Heart left ventricle (tissue), 13 donors: ENCODE measurements at regions not wholly inside any gene's neighbourhood (a gene's known extent, or its start where the extent isn't known, plus 50 kb on each side); places are given as distances from the start of the nearest gene placed in this dataset.
"Not testable (repeated sequence)": the region's sequence is repeated elsewhere in the genome, so short reads cannot be mapped to it uniquely, and the experiment has no call there.

Experiments used
- CTCF ChIP-seq, 12 donors: fragments of 200-600 bp; sonication (generic) in 4 of 12; IDR thresholded peaks; one replicate each; pipeline versions ENCODE4 v1.5.0 to v1.8.0; 2018 to 2022; ENCODE audit warnings: antibody characterized with exemption in 12 of 12, mild to moderate bottlenecking in 5 of 12
- POLR2A ChIP-seq, 2 donors: fragments of 450-650 bp; IDR thresholded peaks; one replicate each; pipeline ENCODE4 v1.6.1; 2017; ENCODE audit warnings: antibody characterized with exemption in 2 of 2, mild to moderate bottlenecking in 2 of 2, moderate library complexity in 2 of 2
- donor health status: ischemic (EF 13 %, LVEDD 7.1; RV severe dilation, severe dysfunction).
- donor health status: DM: no; HTN: yes; CAD: no.
- donor health status: DM: no; HTN: no; CAD: no.
- donor health status: ischemic (EF 25% LVEDD 6.9; RV normal size, moderate dysfunction).
- donor health status: ischemic (EF 25% LVEDD 5.7; RV mildly dilated, moderate dysfunction).
- donor health status: ischemic (EF 35%, LVEDD 5.7; RV mildly dilated, moderate dysfunction).
- donor health status: nonischemic (EF 11% LVEDD 7.7; RV severe dilation, severe dysfunction).
- donor health status: DM: yes; HTN: yes; CAD: no.
- donor health status: PGD.
- donor health status: ischemic (EF 29% LVEDD 5.4; RV normal size, mild dysfunction).
- donor health status: nonischemic (EF 23%, LVEDD 6.1; RV moderate dilation, normal function).

GRCh38 chr2:87438780-87439454 is 309.0 kb upstream of the PLGLB2 start:
- not testable (repeated sequence) for TF ChIP-seq CTCF, POLR2A (IDR thresholded peaks at IDR 0.05)
